Heart left ventricle (tissue), 13 donors: ENCODE measurements at regions not wholly inside any gene's neighbourhood (a gene's known extent, or its start where the extent isn't known, plus 50 kb on each side); places are given as distances from the start of the nearest gene placed in this dataset.
"Not testable (repeated sequence)": the region's sequence is repeated elsewhere in the genome, so short reads cannot be mapped to it uniquely, and the experiment has no call there.

ENCODE experiments used
- CTCF ChIP-seq, 12 donors: fragments of 200-600 bp; sonication (generic) in 4 of 12; IDR thresholded peaks; one replicate each; pipeline versions ENCODE4 v1.5.0 to v1.8.0; 2018 to 2022; ENCODE audit warnings: antibody characterized with exemption in 12 of 12, mild to moderate bottlenecking in 5 of 12
- POLR2A ChIP-seq, 2 donors: fragments of 450-650 bp; IDR thresholded peaks; one replicate each; pipeline ENCODE4 v1.6.1; 2017; ENCODE audit warnings: antibody characterized with exemption in 2 of 2, mild to moderate bottlenecking in 2 of 2, moderate library complexity in 2 of 2
- donor health status: ischemic (EF 13 %, LVEDD 7.1; RV severe dilation, severe dysfunction).
- donor health status: DM: no; HTN: yes; CAD: no.
- donor health status: DM: no; HTN: no; CAD: no.
- donor health status: ischemic (EF 25% LVEDD 6.9; RV normal size, moderate dysfunction).
- donor health status: ischemic (EF 25% LVEDD 5.7; RV mildly dilated, moderate dysfunction).
- donor health status: ischemic (EF 35%, LVEDD 5.7; RV mildly dilated, moderate dysfunction).
- donor health status: nonischemic (EF 11% LVEDD 7.7; RV severe dilation, severe dysfunction).
- donor health status: DM: yes; HTN: yes; CAD: no.
- donor health status: PGD.
- donor health status: ischemic (EF 29% LVEDD 5.4; RV normal size, mild dysfunction).
- donor health status: nonischemic (EF 23%, LVEDD 6.1; RV moderate dilation, normal function).

DNA sequence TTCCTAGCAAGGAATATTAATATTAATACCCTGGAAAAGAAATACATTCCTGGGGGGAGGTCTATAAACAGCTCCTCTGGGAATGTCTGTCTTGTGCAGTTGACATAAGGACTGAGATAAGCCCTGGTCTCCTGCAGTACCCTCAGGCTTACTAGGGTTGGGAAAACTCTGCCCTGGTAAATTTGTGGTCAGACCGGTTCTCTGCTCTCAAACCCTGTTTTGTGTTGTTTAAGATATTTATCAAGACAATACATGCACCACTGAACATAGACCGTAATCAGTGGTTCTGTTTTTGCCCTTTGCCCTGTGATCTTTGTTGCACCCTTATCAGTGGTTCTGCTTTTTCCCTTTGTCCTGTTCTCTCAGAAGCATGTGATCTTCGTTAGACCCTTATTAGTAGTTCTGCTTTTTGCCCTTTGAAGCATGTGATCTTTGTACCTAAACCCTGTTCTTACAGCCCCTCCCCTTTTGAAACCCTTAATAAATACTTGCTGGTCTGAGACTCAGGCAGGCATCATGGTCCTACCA lies 112.3 kb upstream of the CRBN start:
- TF ChIP-seq CTCF, POLR2A (IDR thresholded peaks at IDR 0.05): not testable (repeated sequence)
